Neural cell (in vitro differentiated cells): ENCODE measurements at regions not wholly inside any gene's neighbourhood (a gene's known extent, or its start where the extent isn't known, plus 50 kb on each side); places are given as distances from the start of the nearest gene placed in this dataset.

Experiments used
- H2AFZ ChIP-seq: fragments of 200-600, 300-800 bp; sonication (generic), shearing (Covaris generic); 2 replicates; pipeline ENCODE4 v1.6.0; 2014; ENCODE audit warnings: low read depth, mild to moderate bottlenecking, antibody characterized with exemption, low read length, moderate library complexity
- H3F3A ChIP-seq: fragments of 200-600 bp; shearing (Covaris generic); 2 replicates; pipeline ENCODE4 v1.6.1; 2016; ENCODE audit warnings: mild to moderate bottlenecking, moderate library complexity, mixed read lengths, antibody characterized with exemption, low read length; ENCODE audit not compliant: insufficient read depth, poor library complexity, severe bottlenecking
- H3K27ac ChIP-seq: fragments of 200-600, 300-800 bp; sonication (generic), shearing (Covaris generic); 2 replicates; pipeline ENCODE4 v1.5.1; 2014; ENCODE audit warnings: mild to moderate bottlenecking, low read length, moderate library complexity
- H3K27me3 ChIP-seq: fragments of 300-800, 200-600 bp; sonication (generic), shearing (Covaris generic); 2 replicates; pipeline ENCODE4 v1.6.0; 2014; ENCODE audit warnings: mild to moderate bottlenecking, low read depth, low read length, moderate library complexity; ENCODE audit not compliant: insufficient read depth
- H3K36me3 ChIP-seq: fragments of 300-800, 200-600 bp; sonication (generic), shearing (Covaris generic); 2 replicates; pipeline ENCODE4 v1.5.1; 2014; ENCODE audit warnings: mild to moderate bottlenecking, antibody characterized with exemption, low read length, moderate library complexity; ENCODE audit not compliant: insufficient read depth
- H3K4me2 ChIP-seq: fragments of 300-800, 200-600 bp; sonication (generic), shearing (Covaris generic); 2 replicates; pipeline ENCODE4 v1.6.0; 2014; ENCODE audit warnings: mild to moderate bottlenecking, low read length
- H3K4me3 ChIP-seq: fragments of 300-800, 200-600 bp; sonication (generic), shearing (Covaris generic); 2 replicates; pipeline ENCODE4 v1.5.1; 2014; ENCODE audit warnings: mild to moderate bottlenecking, low read length, moderate library complexity
- H3K79me2 ChIP-seq: fragments of 200-600 bp; shearing (Covaris generic); replicated peaks from 2 replicates; pipeline ENCODE4 v1.6.0; 2014; ENCODE audit warnings: mild to moderate bottlenecking, low read length, moderate library complexity; ENCODE audit not compliant: insufficient read depth
- H3K9ac ChIP-seq: fragments of 300-800, 200-600 bp; sonication (generic), shearing (Covaris generic); 2 replicates; pipeline ENCODE4 v1.6.1; 2016; ENCODE audit warnings: mild to moderate bottlenecking, low read length, mixed read lengths
- H3K9me2 ChIP-seq: fragments of 200-600 bp; shearing (Covaris generic); 2 replicates; pipeline ENCODE4 v1.6.1; 2016; ENCODE audit warnings: mild to moderate bottlenecking, low read length, mixed read lengths; ENCODE audit not compliant: insufficient read depth
- H3K9me3 ChIP-seq: fragments of 200-600, 300-800 bp; sonication (generic), shearing (Covaris generic); 2 replicates; pipeline ENCODE4 v1.6.1; 2016; ENCODE audit warnings: mild to moderate bottlenecking, mixed run types, low read length, moderate library complexity, mixed read lengths
- H4K20me1 ChIP-seq: fragments of 200-600 bp; shearing (Covaris generic); 2 replicates; pipeline ENCODE4 v1.6.1; 2016; ENCODE audit warnings: mild to moderate bottlenecking, mixed run types; ENCODE audit not compliant: insufficient read depth
- CTCF ChIP-seq: fragments of 450-650 bp; IDR thresholded peaks from 2 replicates; pipeline ENCODE4 v1.5.1; 2014; ENCODE audit warnings: antibody characterized with exemption, mild to moderate bottlenecking, moderate library complexity; ENCODE audit not compliant: poor library complexity, severe bottlenecking
- EP300 ChIP-seq: fragments of 450-650 bp; conservative IDR thresholded peaks from 2 replicates; pipeline ENCODE4 v1.6.1; 2014; ENCODE audit warnings: antibody characterized with exemption, mild to moderate bottlenecking, moderate library complexity; ENCODE audit not compliant: poor library complexity, severe bottlenecking
- EZH2 ChIP-seq: fragments of 200-600, 300-800 bp; shearing (Covaris generic), sonication (generic); IDR thresholded peaks from 2 replicates; pipeline ENCODE4 v1.6.1; 2014; ENCODE audit warnings: antibody characterized with exemption, low read length, borderline replicate concordance, mild to moderate bottlenecking; ENCODE audit not compliant: insufficient read depth, poor library complexity, severe bottlenecking
- MXI1 ChIP-seq: fragments of 450-650 bp; conservative IDR thresholded peaks from 2 replicates; pipeline ENCODE4 v1.6.1; 2014; ENCODE audit warnings: antibody characterized with exemption, mild to moderate bottlenecking; ENCODE audit not compliant: poor library complexity, severe bottlenecking
- POLR2AphosphoS5 ChIP-seq: IDR thresholded peaks from 2 replicates; pipeline ENCODE4 v1.6.1; 2012
- RAD21 ChIP-seq: fragments of 450-650 bp; conservative IDR thresholded peaks from 2 replicates; pipeline ENCODE4 v1.6.1; 2014; ENCODE audit warnings: antibody characterized with exemption, mild to moderate bottlenecking, moderate library complexity
- REST ChIP-seq: IDR thresholded peaks from 2 replicates; pipeline ENCODE4 v1.6.1; 2012; ENCODE audit warnings: borderline replicate concordance
- SMC3 ChIP-seq: fragments of 450-650 bp; conservative IDR thresholded peaks from 2 replicates; pipeline ENCODE4 v1.6.1; 2014; ENCODE audit warnings: antibody characterized with exemption, mild to moderate bottlenecking, moderate library complexity; ENCODE audit not compliant: poor library complexity
- TAF1 ChIP-seq: IDR thresholded peaks from 2 replicates; pipeline ENCODE4 v1.6.1; 2012; ENCODE audit warnings: low read depth

GRCh38 chr17:33583518-33584417 lies 290.7 kb upstream of the ASIC2 start:
- TF ChIP-seq CTCF (peak; percentile 16), SMC3 (no peak), POLR2AphosphoS5 (no peak), RAD21 (no peak), REST (no peak)
- H3K79me2 ChIP-seq, result no peaks in the 10 kb centered on the region
- H3K4me3 ChIP-seq, result no peak overlapping the region
- no peaks in the 10 kb centered on the region for H3F3A ChIP-seq
- H4K20me1 ChIP-seq, result no peaks in the 10 kb centered on the region
- H3K36me3 ChIP-seq, result no peaks in the 10 kb centered on the region
- H3K9ac ChIP-seq, result peak overlapping the region; percentile 15
- H2AFZ ChIP-seq, result no peak overlapping the region
- H3K9me2 ChIP-seq, result no peaks in the 10 kb centered on the region
- H3K9me3 ChIP-seq, result no peaks in the 10 kb centered on the region
- no peaks in the 10 kb centered on the region for H3K27me3 ChIP-seq
- peak overlapping the region; percentile 53 for H3K27ac ChIP-seq
- no peak overlapping the region for H3K4me2 ChIP-seq

GRCh38 chr17:33593991-33594390 lies 300.9 kb upstream of the ASIC2 start:
- H3K36me3 ChIP-seq, result no peaks in the 10 kb centered on the region

More at GRCh38 chr17:33593991-33594390, 300.9 kb upstream of the ASIC2 start:
- H3K4me3 ChIP-seq, result no peak overlapping the region
- no peaks in the 10 kb centered on the region for H3K9me2 ChIP-seq
- H3K9ac ChIP-seq, result no peak overlapping the region
- no peaks in the 10 kb centered on the region for H3F3A ChIP-seq
- H3K27me3 ChIP-seq, result no peaks in the 10 kb centered on the region
- no peaks in the 10 kb centered on the region for H4K20me1 ChIP-seq
- TF ChIP-seq EZH2 (no peak), RAD21 (no peak), POLR2AphosphoS5 (no peak), CTCF (no peak), MXI1 (no peak), REST (no peak), EP300 (no peak), TAF1 (no peak), SMC3 (no peak)
- H3K79me2 ChIP-seq, result no peaks in the 10 kb centered on the region
- no peak overlapping the region for H2AFZ ChIP-seq
- H3K27ac ChIP-seq, result no peak overlapping the region
- no peaks in the 10 kb centered on the region for H3K9me3 ChIP-seq
- no peak overlapping the region for H3K4me2 ChIP-seq
